HG03354 (cell line): ENCODE measurements at regions not wholly inside any gene's neighbourhood (a gene's known extent, or its start where the extent isn't known, plus 50 kb on each side); places are given as distances from the start of the nearest gene placed in this dataset.

Experiments used
- ATAC-seq: cut with Tn5 transposase; IDR thresholded peaks from one replicate; pipeline ENCODE4 v1.9.1; 2021; ENCODE audit warnings: mild to moderate bottlenecking; ENCODE audit not compliant: unreplicated experiment, poor library complexity, severe bottlenecking

DNA sequence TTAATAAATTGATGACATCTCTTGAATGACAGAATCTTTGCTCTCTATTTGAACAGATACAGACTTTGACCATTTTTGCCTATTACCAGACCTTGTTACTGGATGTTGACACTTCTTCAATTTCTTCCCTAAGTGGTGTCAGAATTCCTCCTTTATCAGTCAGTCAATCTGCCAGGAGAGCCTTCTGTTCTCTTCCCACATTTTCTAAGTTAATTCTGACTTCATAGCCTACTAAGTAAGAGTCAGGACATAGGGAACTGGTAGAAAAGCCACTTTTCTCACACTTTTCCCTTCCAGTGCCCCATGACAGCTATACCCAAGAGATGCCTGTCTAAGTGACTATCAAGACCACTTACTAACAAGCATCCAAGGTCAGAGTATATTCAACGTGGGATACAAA, 1187.5 kb upstream of the NXPH2 start:
- no peak for ATAC-seq

DNA sequence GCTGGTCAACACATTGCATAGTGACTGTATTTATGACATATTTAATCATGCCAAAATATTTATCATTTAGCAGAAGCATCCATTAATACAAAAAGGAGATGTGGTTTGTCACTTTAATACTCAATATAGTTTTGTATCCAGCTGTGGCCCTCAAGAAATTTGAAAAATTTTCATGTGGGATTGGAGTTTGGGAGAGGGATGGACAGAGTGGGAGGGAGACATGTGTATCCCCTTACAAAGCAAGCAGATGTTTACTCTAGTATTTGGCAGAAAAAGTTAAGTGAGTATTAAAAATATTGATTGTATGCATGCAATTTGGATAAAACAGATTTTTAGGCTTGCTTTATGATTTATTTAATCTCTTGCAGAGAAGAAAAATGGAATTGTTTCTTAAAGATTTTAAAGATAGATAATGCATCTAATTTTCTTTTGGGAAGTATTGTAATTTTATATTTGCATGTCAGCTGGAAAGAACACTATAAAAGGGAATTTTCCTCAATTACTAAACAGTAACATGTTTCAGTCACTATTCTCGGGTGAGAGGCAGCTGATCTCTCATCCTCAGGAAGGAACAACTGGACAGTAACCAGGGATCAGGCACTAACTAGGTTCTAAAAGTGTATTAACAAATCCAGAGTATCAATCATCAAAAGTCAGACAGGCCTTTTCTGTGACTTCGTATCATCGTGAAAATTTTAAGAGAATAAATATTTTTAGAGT, 1184.7 kb upstream of the NXPH2 start:
- ATAC-seq: no peak

DNA sequence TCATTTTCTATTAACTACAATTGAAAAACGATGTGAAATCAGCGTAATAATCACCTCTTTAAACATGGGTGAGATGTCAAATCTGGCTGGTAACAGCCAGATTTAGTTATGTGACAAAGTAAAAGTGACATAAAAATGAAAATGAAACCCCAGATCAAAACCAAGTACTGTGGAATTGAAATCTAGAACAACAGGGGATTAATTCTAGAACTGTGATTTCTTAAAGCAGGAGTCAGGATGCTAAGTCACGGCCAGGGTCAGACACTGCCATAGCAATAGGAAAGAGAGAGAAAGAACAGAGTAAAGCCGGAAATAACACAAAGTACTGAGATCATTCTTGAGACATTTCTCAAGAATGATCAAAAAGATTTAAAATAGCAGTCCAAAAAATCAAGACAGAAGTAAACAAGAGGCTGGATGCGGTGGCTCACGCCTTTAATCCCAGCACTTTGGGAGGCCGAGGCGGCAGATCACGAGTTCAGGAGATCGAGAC, 1183.7 kb upstream of the NXPH2 start:
- no peak for ATAC-seq

DNA sequence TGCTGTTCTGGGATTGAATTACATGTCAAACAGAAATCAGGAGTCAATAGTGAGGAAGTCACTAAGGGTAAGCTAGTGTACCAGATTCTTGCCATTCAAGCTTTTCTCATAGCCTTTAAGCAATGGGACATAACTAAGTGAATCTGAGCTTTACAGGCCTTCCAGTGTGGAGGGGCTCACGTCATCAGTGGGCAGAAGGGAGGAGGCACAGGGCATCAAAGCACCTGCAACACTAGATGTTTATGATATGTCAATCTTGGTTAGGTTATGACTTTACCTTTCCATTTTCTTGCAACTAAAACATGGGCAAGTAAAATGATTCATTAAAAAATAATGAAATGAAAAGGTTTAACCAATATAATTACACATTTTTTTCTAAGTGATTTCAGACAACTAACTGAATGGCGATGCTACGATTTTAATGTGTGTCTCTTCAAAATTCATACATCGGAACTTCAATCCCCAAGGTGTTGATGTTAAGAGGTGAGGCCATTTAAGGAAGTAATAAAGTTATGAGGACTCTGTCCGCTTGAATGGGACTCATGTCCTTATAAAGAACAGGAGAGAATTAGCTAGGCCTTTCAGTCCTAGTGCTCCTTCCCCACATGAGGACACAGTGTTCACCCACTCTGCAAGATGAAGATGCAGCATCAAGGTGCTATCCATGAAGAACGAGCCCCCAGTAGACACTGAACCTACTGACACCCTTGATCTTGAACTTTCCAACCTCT, 1169.2 kb upstream of the NXPH2 start:
- no peak for ATAC-seq

DNA sequence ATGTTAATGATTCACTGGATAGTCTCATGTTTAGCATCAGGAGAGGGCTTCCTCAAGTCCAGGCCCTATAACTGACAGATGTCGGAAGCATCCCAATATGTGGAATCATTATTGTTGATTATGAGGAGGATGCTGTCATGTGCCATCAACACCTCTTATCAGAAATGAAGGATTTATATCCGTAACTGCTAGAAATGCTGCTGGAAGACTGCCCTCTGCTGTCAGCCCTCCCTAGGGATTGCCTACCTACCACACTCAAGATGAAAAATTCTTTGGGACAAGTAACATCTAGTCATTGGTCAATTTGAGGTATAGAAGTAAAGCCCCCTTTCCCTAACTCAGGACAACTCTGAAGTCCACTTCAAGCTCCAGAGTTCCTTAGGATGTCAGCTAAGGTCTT, 1166.5 kb upstream of the NXPH2 start:
- ATAC-seq: no peak

GRCh38 chr2:139940686-139941085, 1160.5 kb upstream of the NXPH2 start:
- ATAC-seq: no peak

DNA sequence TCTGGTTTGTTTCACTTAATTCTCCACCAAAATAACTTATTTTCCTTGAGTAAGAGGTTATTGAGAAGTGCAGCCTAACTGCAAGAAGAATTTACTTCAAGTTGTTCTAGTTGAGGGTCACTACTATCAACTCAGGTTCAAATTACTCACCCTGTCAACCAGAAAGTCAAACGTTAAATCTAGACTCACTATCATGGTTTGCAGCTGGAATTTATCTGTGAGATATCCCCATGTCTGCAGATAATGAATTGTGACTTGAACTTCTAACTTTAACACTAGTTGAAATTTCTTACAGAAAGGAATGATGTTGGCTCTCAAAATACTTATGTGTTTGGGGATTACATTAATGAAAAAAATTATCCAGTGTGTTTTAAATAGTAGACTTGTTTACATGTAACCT, 1145.7 kb upstream of the NXPH2 start:
- ATAC-seq: no peak

GRCh38 chr2:139924070-139924469, 1143.9 kb upstream of the NXPH2 start:
- ATAC-seq: no peak

GRCh38 chr2:139918982-139919381, 1138.8 kb upstream of the NXPH2 start:
- no peak for ATAC-seq

- no peak for ATAC-seq
Observed at GRCh38 chr2:139917690-139918384, 1137.6 kb upstream of the NXPH2 start.

- ATAC-seq: no peak
Observed at GRCh38 chr2:139916822-139917221, 1136.6 kb upstream of the NXPH2 start.

DNA sequence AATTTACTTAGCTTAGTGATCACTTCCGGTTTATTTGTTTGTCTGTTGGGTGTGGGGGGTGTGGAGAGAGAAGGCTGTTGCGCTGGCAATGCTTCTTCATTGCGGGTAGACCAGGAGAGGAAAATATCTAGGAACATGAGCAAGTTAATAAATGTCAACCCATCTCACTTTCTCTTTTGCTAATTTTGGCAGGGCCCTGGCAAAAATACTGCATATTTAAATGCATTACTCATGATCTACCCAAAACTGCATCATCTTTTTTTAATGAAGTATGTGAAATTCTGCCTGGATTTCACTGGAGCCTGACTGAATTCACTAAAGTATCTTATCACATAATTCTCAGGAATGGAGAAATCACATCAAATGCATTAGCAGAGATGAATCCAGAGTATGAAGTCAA, 1131.0 kb upstream of the NXPH2 start:
- ATAC-seq: no peak

DNA sequence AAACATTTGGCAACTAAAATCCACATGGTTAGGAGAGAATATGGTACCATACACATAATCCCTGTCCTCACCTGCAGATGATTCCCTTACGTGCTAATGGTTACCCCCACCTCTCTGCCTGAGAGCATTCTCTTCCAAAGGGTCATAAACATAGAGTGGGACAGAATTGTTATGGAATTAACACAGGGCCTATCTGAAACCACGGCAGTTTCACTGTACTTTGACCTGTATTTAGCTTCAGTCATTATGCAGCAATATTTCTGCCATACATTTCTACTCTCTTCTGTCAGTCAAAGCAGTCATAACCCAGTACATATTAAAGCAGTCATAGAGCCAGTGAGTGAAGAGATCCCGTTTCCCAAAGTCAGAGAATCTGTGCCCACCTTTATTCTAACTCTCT, 1128.9 kb upstream of the NXPH2 start:
- ATAC-seq: no peak

GRCh38 chr2:139905624-139906023, 1125.4 kb upstream of the NXPH2 start:
- no peak for ATAC-seq

- no peak for ATAC-seq
Observed at GRCh38 chr2:139891636-139892035, 1111.4 kb upstream of the NXPH2 start.

DNA sequence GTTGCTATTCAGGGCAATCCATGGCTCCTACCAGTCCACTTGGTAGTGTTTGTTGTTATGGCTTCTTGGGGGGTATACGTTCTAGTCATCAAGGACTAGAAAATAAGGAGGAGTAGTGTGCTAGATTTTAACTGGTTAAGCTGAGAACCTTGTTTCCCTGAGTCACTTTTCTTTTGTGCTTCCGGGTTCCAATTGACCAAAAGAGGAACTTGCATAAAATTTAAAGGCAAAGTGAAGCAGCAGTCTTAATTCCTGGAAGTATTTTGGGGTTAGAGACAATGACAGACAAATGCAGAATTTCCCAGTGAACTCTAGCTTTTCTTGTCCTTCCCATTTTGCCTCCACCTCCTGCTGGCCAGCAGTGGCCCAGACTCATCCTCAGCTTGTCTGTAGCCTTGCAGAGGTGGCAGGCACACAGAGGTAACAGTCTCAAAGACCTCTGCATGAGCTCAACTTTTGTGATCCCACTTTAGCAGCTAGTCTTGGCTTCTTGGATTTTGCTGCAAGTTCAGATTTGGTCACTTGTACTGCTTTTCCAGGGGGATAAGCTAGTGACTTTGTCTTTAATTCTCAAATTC, 1105.8 kb upstream of the NXPH2 start:
- no peak for ATAC-seq

GRCh38 chr2:139876964-139877363, 1096.8 kb upstream of the NXPH2 start:
- ATAC-seq: no peak

DNA sequence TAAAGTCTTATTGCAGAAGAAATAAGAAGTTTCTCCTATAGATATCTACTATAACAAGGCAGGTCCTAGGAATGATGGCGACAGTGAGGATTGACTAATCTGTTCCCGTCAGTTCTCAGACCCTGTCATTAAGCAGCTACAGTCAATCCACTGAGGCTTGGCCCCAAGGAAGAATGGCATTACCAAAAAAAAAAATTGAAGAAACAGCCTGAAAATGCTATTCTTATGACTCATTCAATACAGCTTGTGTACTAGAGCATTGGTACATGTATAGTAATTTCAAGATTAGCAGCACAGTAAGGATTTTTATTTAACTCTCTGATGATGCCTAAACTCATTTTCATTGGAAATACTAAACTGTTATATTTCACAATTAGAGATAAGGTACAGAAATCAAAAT, 1096.1 kb upstream of the NXPH2 start:
- no peak for ATAC-seq

GRCh38 chr2:139872503-139872902, 1092.3 kb upstream of the NXPH2 start:
- ATAC-seq: no peak

GRCh38 chr2:139872032-139872431, 1091.8 kb upstream of the NXPH2 start:
- no peak for ATAC-seq
